ENCODE measurements at regions not wholly inside any gene's neighbourhood (a gene's known extent, or its start where the extent isn't known, plus 50 kb on each side); places are given as distances from the start of the nearest gene placed in this dataset.
"Not testable (repeated sequence)": the region's sequence is repeated elsewhere in the genome, so short reads cannot be mapped to it uniquely, and the experiment has no call there.

DNA sequence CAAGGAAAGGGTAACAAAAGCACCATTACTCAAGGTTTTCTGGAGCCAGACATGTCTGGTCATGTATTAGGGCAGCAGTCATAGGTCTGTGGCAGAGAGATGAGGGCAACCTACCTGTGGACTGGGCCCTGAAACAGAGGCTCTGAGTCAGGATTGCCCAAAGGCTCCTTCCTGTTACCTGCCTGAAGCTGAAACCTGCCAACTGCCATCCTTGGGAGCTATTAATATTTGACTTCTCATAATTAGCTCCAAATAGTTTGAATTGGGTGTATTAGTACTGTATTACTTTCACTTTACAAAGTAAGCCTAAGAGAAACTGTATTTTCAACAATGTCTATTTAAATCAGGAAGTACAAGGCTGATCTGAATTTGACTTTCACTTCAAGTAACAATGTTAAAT, 72.0 kb upstream of the TBX18 start:
- no peaks in the 10 kb centered on the region for H3K79me2 ChIP-seq (ENCODE audit: insufficient read depth, low read length)
- no peak overlapping the region for H3K4me3 ChIP-seq (ENCODE audit: insufficient read depth, low read length, poor library complexity, severe bottlenecking)
- no peaks in the 10 kb centered on the region for H4K20me1 ChIP-seq (ENCODE audit: low read depth, low read length)
- H3K9me3 ChIP-seq (ENCODE audit: insufficient read depth, low read length): no peaks in the 10 kb centered on the region
- TF ChIP-seq EZH2phosphoT487 (conservative IDR thresholded peaks at IDR 0.05; ENCODE audit: low read length) (no peak), CTCF (IDR thresholded peaks at IDR 0.05; ENCODE audit: insufficient read depth, low read length, poor library complexity, severe bottlenecking) (no peak)
- no peaks in the 10 kb centered on the region for H3K9me2 ChIP-seq (replicated peaks; ENCODE audit: insufficient read depth, low read length)
- H3K27ac ChIP-seq (ENCODE audit: low read depth, low read length): no peak overlapping the region
- no peaks in the 10 kb centered on the region for H3F3A ChIP-seq (ENCODE audit: insufficient read depth)
- no peak overlapping the region for H3K9ac ChIP-seq (ENCODE audit: low read length)
- H3K4me2 ChIP-seq (ENCODE audit: low read depth, low read length, poor library complexity, severe bottlenecking): no peak overlapping the region
- H3K27me3 ChIP-seq (ENCODE audit: low read length): no peaks in the 10 kb centered on the region
- no peak overlapping the region for H2AFZ ChIP-seq (ENCODE audit: low read depth, low read length, severe bottlenecking)
- H3K36me3 ChIP-seq (ENCODE audit: low read length): no peaks in the 10 kb centered on the region

GRCh38 chr6:84835340-84835739, 70.9 kb upstream of the TBX18 start:
- H3F3A ChIP-seq (ENCODE audit: insufficient read depth): no peaks in the 10 kb centered on the region
- no peak overlapping the region for H3K9ac ChIP-seq (ENCODE audit: low read length)
- no peaks in the 10 kb centered on the region for H3K9me2 ChIP-seq (replicated peaks; ENCODE audit: insufficient read depth, low read length)
- H3K27ac ChIP-seq (ENCODE audit: low read depth, low read length): no peak overlapping the region
- H4K20me1 ChIP-seq (ENCODE audit: low read depth, low read length): no peaks in the 10 kb centered on the region
- H3K4me3 ChIP-seq (ENCODE audit: insufficient read depth, low read length, poor library complexity, severe bottlenecking): no peak overlapping the region
- no peaks in the 10 kb centered on the region for H3K36me3 ChIP-seq (ENCODE audit: low read length)
- no peaks in the 10 kb centered on the region for H3K27me3 ChIP-seq (ENCODE audit: low read length)
- H2AFZ ChIP-seq (ENCODE audit: low read depth, low read length, severe bottlenecking): no peak overlapping the region
- H3K4me2 ChIP-seq (ENCODE audit: low read depth, low read length, poor library complexity, severe bottlenecking): no peak overlapping the region
- no peaks in the 10 kb centered on the region for H3K79me2 ChIP-seq (ENCODE audit: insufficient read depth, low read length)
- TF ChIP-seq CTCF (IDR thresholded peaks at IDR 0.05; ENCODE audit: insufficient read depth, low read length, poor library complexity, severe bottlenecking) (no peak), EZH2phosphoT487 (conservative IDR thresholded peaks at IDR 0.05; ENCODE audit: low read length) (no peak)
- no peaks in the 10 kb centered on the region for H3K9me3 ChIP-seq (ENCODE audit: insufficient read depth, low read length)

DNA sequence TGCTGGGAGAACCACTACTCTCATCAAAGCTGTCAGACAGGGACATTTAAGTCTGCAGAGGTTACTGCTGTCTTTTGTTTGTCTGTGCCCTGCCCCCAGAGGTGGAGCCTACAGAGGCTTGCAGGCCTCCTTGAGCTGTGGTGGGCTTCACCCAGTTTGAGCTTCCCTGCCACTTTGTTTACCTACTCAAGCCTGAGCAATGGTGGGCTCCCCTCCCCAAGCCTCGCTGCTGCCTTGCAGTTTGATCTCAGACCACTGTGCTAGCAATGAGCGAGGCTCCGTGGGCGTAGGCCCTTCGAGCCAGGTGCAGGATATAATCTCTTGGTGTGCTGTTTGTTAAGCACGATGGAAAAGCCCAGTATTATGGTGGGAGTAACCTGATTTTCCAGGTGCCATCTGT, 67.5 kb upstream of the TBX18 start:
- H3K9me2 ChIP-seq (replicated peaks; ENCODE audit: insufficient read depth, low read length); H3K9me3 ChIP-seq (ENCODE audit: insufficient read depth, low read length); H2AFZ ChIP-seq (ENCODE audit: low read depth, low read length, severe bottlenecking); H3K4me2 ChIP-seq (ENCODE audit: low read depth, low read length, poor library complexity, severe bottlenecking); H3K9ac ChIP-seq (ENCODE audit: low read length); H3K27me3 ChIP-seq (ENCODE audit: low read length); H3K4me3 ChIP-seq (ENCODE audit: insufficient read depth, low read length, poor library complexity, severe bottlenecking); H3K27ac ChIP-seq (ENCODE audit: low read depth, low read length); H3F3A ChIP-seq (ENCODE audit: insufficient read depth); H3K36me3 ChIP-seq (ENCODE audit: low read length); H4K20me1 ChIP-seq (ENCODE audit: low read depth, low read length); H3K79me2 ChIP-seq (ENCODE audit: insufficient read depth, low read length): not testable (repeated sequence)

GRCh38 chr6:84825461-84825860, 61.1 kb upstream of the TBX18 start:
- TF ChIP-seq CTCF (IDR thresholded peaks at IDR 0.05; ENCODE audit: insufficient read depth, low read length, poor library complexity, severe bottlenecking) (no peak), EZH2phosphoT487 (conservative IDR thresholded peaks at IDR 0.05; ENCODE audit: low read length) (no peak)
- Histone ChIP-seq H3K79me2 (ENCODE audit: insufficient read depth, low read length) (no peaks in the 10 kb centered on the region), H2AFZ (ENCODE audit: low read depth, low read length, severe bottlenecking) (no peak overlapping the region), H3K27ac (ENCODE audit: low read depth, low read length) (no peak overlapping the region), H3K9me3 (ENCODE audit: insufficient read depth, low read length) (no peaks in the 10 kb centered on the region), H3K27me3 (ENCODE audit: low read length) (no peaks in the 10 kb centered on the region), H3K36me3 (ENCODE audit: low read length) (no peaks in the 10 kb centered on the region), H4K20me1 (ENCODE audit: low read depth, low read length) (no peaks in the 10 kb centered on the region), H3K4me2 (ENCODE audit: low read depth, low read length, poor library complexity, severe bottlenecking) (no peak overlapping the region), H3F3A (ENCODE audit: insufficient read depth) (no peaks in the 10 kb centered on the region), H3K9ac (ENCODE audit: low read length) (no peak overlapping the region), H3K9me2 (replicated peaks; ENCODE audit: insufficient read depth, low read length) (no peaks in the 10 kb centered on the region), H3K4me3 (ENCODE audit: insufficient read depth, low read length, poor library complexity, severe bottlenecking) (no peak overlapping the region)

DNA sequence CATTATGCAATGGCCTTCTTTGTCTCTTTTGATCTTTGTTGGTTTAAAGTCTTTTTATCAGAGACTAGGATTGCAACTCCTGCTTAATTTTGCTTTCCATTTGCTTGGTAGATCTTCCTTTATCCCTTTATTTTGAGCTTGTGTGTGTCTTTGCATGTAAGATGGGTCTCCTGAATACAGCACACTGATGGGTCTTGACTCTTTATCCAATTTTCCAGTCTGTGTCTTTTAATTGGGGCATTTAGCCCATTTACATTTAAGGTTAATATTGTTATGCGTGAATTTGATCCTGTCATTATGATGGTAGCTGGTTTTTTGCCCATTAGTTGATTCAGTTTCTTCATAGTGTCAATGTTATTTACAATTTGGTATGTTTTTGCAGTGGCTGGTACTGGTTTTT, 56.9 kb upstream of the TBX18 start:
- H3F3A ChIP-seq (ENCODE audit: insufficient read depth); H3K4me3 ChIP-seq (ENCODE audit: insufficient read depth, low read length, poor library complexity, severe bottlenecking); H4K20me1 ChIP-seq (ENCODE audit: low read depth, low read length); H3K9me3 ChIP-seq (ENCODE audit: insufficient read depth, low read length); H3K36me3 ChIP-seq (ENCODE audit: low read length); H2AFZ ChIP-seq (ENCODE audit: low read depth, low read length, severe bottlenecking); H3K27me3 ChIP-seq (ENCODE audit: low read length); H3K79me2 ChIP-seq (ENCODE audit: insufficient read depth, low read length); H3K27ac ChIP-seq (ENCODE audit: low read depth, low read length); H3K9ac ChIP-seq (ENCODE audit: low read length); H3K9me2 ChIP-seq (replicated peaks; ENCODE audit: insufficient read depth, low read length); H3K4me2 ChIP-seq (ENCODE audit: low read depth, low read length, poor library complexity, severe bottlenecking): not testable (repeated sequence)
